ENCODE measurements at regions not wholly inside any gene's neighbourhood (a gene's known extent, or its start where the extent isn't known, plus 50 kb on each side); places are given as distances from the start of the nearest gene placed in this dataset.
"Not testable (repeated sequence)": the region's sequence is repeated elsewhere in the genome, so short reads cannot be mapped to it uniquely, and the experiment has no call there.

DNA sequence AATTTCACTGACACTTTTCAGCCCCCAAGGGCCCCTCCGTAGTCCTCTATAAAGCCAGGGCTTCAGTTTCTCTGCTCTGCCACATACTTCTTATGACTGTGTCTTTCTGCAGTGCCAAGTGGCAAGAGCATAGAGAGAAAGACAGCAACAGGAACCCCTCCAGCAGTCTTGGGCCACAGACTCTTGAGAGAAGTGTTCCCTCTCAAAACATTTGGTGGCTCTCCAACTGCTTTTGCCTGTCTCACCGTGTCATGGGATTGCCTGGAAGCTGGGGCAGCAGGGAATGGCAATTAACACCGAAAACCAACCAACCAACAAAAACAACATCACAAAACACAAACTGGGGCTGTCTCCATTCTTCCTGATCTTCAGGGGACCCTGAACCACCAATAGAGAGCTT, 73.8 kb upstream of the ELN start:
- H3K9me3 ChIP-seq = no peaks in the 10 kb centered on the region
- no peak for TF ChIP-seq POLR2AphosphoS5 (IDR thresholded peaks at IDR 0.05)
- TF ChIP-seq, protein P1, sequence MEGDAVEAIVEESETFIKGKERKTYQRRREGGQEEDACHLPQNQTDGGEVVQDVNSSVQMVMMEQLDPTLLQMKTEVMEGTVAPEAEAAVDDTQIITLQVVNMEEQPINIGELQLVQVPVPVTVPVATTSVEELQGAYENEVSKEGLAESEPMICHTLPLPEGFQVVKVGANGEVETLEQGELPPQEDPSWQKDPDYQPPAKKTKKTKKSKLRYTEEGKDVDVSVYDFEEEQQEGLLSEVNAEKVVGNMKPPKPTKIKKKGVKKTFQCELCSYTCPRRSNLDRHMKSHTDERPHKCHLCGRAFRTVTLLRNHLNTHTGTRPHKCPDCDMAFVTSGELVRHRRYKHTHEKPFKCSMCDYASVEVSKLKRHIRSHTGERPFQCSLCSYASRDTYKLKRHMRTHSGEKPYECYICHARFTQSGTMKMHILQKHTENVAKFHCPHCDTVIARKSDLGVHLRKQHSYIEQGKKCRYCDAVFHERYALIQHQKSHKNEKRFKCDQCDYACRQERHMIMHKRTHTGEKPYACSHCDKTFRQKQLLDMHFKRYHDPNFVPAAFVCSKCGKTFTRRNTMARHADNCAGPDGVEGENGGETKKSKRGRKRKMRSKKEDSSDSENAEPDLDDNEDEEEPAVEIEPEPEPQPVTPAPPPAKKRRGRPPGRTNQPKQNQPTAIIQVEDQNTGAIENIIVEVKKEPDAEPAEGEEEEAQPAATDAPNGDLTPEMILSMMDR (IDR thresholded peaks at IDR 0.05) = no peak
- no peak for TF ChIP-seq POLR2A (IDR thresholded peaks at IDR 0.05)
- no peak for DNase-seq (ENCODE audit: low spot score)
- 64% methylated on average over 3 of the region's 3 CpGs for WGBS
- no peak overlapping the region for H3K4me3 ChIP-seq
- H3K27ac ChIP-seq = no peak overlapping the region
- H3K4me1 ChIP-seq (replicated peaks) = no peaks in the 10 kb centered on the region
- intact Hi-C loops (cut with DNase I) = no loop called here
- H3K36me3 ChIP-seq = no peaks in the 10 kb centered on the region
- H3K27me3 ChIP-seq (replicated peaks; ENCODE audit: insufficient read depth) = no peaks in the 10 kb centered on the region

DNA sequence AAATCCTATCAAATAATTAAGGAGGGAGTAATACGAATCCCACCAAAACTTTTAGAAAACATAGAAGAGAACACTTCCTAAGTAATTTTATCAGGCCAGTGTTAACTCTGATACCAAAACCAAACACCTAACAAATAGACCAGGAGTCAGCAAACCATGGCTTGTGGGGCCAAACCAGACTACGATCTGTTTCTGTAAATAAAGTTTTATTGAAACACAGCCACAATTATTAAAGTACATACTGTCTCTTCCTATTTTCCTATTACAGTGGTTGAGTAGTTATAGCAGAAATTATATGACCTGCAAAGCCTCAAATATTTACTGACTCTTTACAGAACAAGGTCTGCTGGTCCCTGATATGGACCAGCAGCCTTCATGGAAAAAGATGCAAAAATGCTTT, 73.1 kb upstream of the ELN start:
- Histone ChIP-seq H3K4me3 (no peak overlapping the region), H3K27ac (no peak overlapping the region), H3K36me3 (no peaks in the 10 kb centered on the region), H3K4me1 (replicated peaks) (no peaks in the 10 kb centered on the region), H3K27me3 (replicated peaks; ENCODE audit: insufficient read depth) (no peaks in the 10 kb centered on the region), H3K9me3 (no peaks in the 10 kb centered on the region)
- intact Hi-C loops (cut with DNase I) = no loop called here
- DNase-seq (ENCODE audit: low spot score) = no peak
- TF ChIP-seq POLR2AphosphoS5 (IDR thresholded peaks at IDR 0.05) (no peak), POLR2A (IDR thresholded peaks at IDR 0.05) (no peak)
- TF ChIP-seq, protein P1 (IDR thresholded peaks at IDR 0.05) = no peak
- 75% methylated on average over 2 of the region's 2 CpGs for WGBS

DNA sequence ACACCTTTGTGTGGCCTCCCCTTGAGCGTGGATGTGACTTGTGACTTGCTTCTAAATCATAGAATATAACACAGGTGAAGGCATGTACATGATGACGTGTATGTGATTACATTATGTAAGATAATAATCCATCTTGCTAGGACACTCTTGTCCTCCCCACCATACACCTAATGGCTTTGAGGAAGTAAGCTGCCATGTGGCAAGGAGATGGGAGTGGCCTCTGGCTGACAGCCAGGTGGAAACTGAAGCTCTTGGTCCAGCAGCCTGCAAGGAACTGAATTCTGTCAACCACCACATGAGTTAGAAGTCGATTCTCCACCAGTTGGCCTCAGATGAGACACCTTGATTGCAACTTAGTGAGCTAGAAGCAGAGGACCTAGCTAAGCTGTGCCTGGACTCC, 67.4 kb upstream of the ELN start:
- Histone ChIP-seq H3K27me3 (replicated peaks; ENCODE audit: insufficient read depth) (no peaks in the 10 kb centered on the region), H3K27ac (no peak overlapping the region), H3K9me3 (no peaks in the 10 kb centered on the region), H3K4me3 (no peak overlapping the region), H3K4me1 (replicated peaks) (no peaks in the 10 kb centered on the region), H3K36me3 (no peaks in the 10 kb centered on the region)
- DNase-seq (ENCODE audit: low spot score) = peak; percentile 20
- 68% methylated on average over 3 of the region's 3 CpGs for WGBS
- intact Hi-C loops (cut with DNase I) = no loop called here
- TF ChIP-seq, protein P1 (IDR thresholded peaks at IDR 0.05) = no peak
- TF ChIP-seq POLR2AphosphoS5 (IDR thresholded peaks at IDR 0.05) (no peak), POLR2A (IDR thresholded peaks at IDR 0.05) (no peak)

DNA sequence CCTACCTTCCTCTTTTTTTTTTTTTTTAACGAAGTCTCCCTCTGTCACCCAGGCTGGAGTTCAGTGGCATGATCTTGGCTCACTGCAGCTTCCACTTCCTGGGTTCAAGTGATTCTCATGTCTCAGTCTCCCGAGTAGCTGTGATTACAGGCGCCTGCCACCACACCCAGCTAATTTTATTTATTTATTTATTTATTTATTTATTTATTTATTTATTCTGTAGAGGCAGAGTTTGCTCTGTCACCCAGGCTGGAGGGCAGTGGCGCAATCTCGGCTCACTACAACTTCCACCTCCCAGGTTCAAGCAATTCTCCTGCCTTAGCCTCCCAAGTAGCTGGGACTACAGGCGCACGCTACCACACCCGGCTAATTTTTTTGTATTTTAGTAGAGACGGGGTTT, 66.0 kb upstream of the ELN start:
- H3K4me1 ChIP-seq (replicated peaks); intact Hi-C loops (cut with DNase I); H3K9me3 ChIP-seq; H3K36me3 ChIP-seq; H3K27ac ChIP-seq; DNase-seq (ENCODE audit: low spot score); H3K4me3 ChIP-seq; H3K27me3 ChIP-seq (replicated peaks; ENCODE audit: insufficient read depth): not testable (repeated sequence)
- WGBS = 93% methylated on average over 9 of the region's 9 CpGs

DNA sequence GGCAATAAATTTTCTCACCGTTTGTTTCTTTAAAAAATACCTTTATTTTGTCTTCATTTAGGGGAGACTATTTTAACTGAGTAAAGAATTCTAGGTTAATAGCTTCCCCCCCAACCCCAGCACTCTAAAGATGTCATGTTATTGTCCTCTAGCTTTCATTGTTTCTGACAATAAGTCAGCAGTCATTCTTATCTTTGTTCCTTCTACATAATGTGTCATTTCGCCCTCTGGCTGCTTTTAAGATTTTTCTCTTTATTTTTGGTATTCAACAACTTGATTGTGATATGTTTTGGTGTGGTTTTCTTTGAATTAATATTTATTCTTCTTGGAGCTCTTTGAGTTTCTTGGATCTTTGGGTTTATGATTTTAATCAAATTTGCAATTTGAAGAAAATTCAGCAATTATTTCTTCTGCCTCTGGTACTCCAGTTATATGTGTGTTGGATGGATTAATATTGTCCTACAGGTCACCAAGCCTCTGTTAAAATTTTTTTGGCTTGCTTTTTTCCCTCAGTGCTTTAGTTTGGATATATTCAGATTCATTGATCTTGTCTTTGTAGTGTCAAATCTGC, 64.6 kb upstream of the ELN start:
- H3K27me3 ChIP-seq (replicated peaks; ENCODE audit: insufficient read depth) = no peaks in the 10 kb centered on the region
- no peak overlapping the region for H3K4me3 ChIP-seq
- intact Hi-C loops (cut with DNase I) = no loop called here
- no peak for TF ChIP-seq POLR2A (IDR thresholded peaks at IDR 0.05)
- TF ChIP-seq POLR2AphosphoS5 (IDR thresholded peaks at IDR 0.05) = no peak
- TF ChIP-seq, protein P1 (IDR thresholded peaks at IDR 0.05) = no peak
- no peak overlapping the region for H3K27ac ChIP-seq
- H3K36me3 ChIP-seq = no peaks in the 10 kb centered on the region
- WGBS = 93% methylated on average over 2 of the region's 2 CpGs
- no peaks in the 10 kb centered on the region for H3K4me1 ChIP-seq (replicated peaks)
- H3K9me3 ChIP-seq = no peaks in the 10 kb centered on the region
- DNase-seq (ENCODE audit: low spot score) = no peak
